ENCODE measurements at regions not wholly inside any gene's neighbourhood (a gene's known extent, or its start where the extent isn't known, plus 50 kb on each side); places are given as distances from the start of the nearest gene placed in this dataset.
A peak's percentile ranks its signal among the peaks of the same experiment; 100 is the strongest.

GRCh38 chr3:124557433-124558232 lies 172.6 kb upstream of the UMPS start:
- Histone ChIP-seq H3K36me3 (ENCODE audit: control insufficient read depth, insufficient read depth, low read length) (no peaks in the 10 kb centered on the region), H3K9me3 (ENCODE audit: control insufficient read depth, low read length) (no peaks in the 10 kb centered on the region), H3K4me3 (ENCODE audit: extremely low read depth, insufficient read depth, low read length, poor library complexity, severe bottlenecking) (no peak overlapping the region), H3K4me1 (ENCODE audit: control insufficient read depth, insufficient read depth, low read length, poor library complexity, severe bottlenecking) (peaks cover 31% of the 10 kb centered on the region), H3K27ac (ENCODE audit: low read depth, low read length, severe bottlenecking) (no peak overlapping the region)
- 85 to 88% methylated on average over 4 of the region's 5 CpGs for WGBS, 2 experiments (ENCODE audit: insufficient coverage in 2 of 2)

- H3K9me3 ChIP-seq (ENCODE audit: control insufficient read depth, low read length): no peaks in the 10 kb centered on the region
- peak overlapping the region; percentile 42 for H3K27ac ChIP-seq (ENCODE audit: low read depth, low read length, severe bottlenecking)
- peaks cover 31% of the 10 kb centered on the region for H3K4me1 ChIP-seq (ENCODE audit: control insufficient read depth, insufficient read depth, low read length, poor library complexity, severe bottlenecking)
- no peak overlapping the region for H3K4me3 ChIP-seq (ENCODE audit: extremely low read depth, insufficient read depth, low read length, poor library complexity, severe bottlenecking)
- no peaks in the 10 kb centered on the region for H3K36me3 ChIP-seq (ENCODE audit: control insufficient read depth, insufficient read depth, low read length)
- WGBS, 2 experiments (ENCODE audit: insufficient coverage in 2 of 2): 85 to 88% methylated on average over 6 to 7 of the region's 8 CpGs
These were observed 171.0 kb upstream of the UMPS start for GRCh38 chr3:124558991-124559845.

DNA sequence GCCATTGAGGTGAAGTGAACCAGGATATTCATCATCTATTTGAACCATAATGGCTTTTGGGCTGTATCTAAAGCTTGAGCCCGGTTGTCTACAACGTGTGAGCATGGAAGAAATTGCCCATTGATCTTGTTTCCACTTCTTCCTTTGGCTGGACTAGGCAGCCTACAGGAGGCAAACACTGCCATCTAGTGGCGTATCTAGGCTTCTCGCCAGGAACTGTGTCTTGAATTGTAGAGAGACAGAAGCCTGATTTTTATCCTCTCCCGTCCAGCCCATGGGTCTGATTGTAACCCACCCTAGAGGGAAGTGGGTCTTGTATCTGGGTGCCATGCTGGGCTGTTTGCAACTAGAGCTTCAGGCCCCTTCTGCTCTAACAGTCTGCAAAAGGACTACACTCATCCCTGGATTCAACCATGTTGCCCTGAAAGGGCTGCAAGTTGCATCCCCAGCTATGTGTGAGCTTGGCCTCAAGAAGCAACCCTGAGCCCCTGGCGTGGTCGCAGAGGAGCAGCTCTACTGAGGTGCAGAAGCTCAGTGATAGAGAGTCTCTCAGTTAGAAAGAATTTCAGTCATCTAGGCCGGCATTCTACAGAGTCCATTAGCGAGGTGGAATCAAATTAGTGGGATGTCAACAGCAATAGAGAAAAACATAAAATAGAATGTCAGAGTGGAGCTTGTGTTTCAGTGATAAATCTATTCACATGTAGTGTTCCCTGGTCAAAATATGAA lies 170.2 kb upstream of the UMPS start:
- no peaks in the 10 kb centered on the region for H3K9me3 ChIP-seq (ENCODE audit: control insufficient read depth, low read length)
- H3K4me3 ChIP-seq (ENCODE audit: extremely low read depth, insufficient read depth, low read length, poor library complexity, severe bottlenecking): no peak overlapping the region
- peak overlapping the region; percentile 42 for H3K27ac ChIP-seq (ENCODE audit: low read depth, low read length, severe bottlenecking)
- 44 to 56% methylated on average over 6 to 9 of the region's 9 CpGs for WGBS, 2 experiments (ENCODE audit: insufficient coverage in 2 of 2)
- no peaks in the 10 kb centered on the region for H3K36me3 ChIP-seq (ENCODE audit: control insufficient read depth, insufficient read depth, low read length)
- H3K4me1 ChIP-seq (ENCODE audit: control insufficient read depth, insufficient read depth, low read length, poor library complexity, severe bottlenecking): peaks cover 31% of the 10 kb centered on the region

DNA sequence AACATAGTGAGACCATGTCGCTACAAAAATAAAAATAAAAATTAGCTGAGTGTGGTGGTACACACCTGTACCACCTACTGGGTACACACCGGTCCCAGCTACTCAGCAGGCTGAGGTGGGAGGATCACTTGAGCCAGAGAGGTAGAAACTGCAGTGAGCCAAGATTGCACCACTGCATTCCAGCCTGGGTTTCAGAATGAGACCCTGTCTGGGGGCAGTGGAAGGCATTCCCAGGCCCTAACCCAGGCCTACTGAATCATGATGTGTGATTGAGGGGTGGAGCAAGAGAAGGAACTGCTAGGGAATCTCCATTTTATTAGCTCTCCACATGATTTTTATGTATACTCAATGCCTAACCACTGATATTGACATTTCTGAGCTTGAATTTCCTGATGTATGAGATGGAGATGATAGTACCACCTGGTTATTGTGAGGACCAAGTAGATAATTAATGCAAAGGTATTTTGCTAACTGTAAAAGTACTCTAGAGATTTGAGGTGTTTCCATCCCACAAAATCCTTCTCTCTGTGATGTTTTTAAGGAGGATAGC lies 169.5 kb upstream of the UMPS start:
- no peak overlapping the region for H3K4me3 ChIP-seq (ENCODE audit: extremely low read depth, insufficient read depth, low read length, poor library complexity, severe bottlenecking)
- no peaks in the 10 kb centered on the region for H3K9me3 ChIP-seq (ENCODE audit: control insufficient read depth, low read length)
- 86 to 95% methylated on average over 1 to 2 of the region's 2 CpGs for WGBS, 2 experiments (ENCODE audit: insufficient coverage in 2 of 2)
- no peaks in the 10 kb centered on the region for H3K36me3 ChIP-seq (ENCODE audit: control insufficient read depth, insufficient read depth, low read length)
- H3K4me1 ChIP-seq (ENCODE audit: control insufficient read depth, insufficient read depth, low read length, poor library complexity, severe bottlenecking): peaks cover 31% of the 10 kb centered on the region
- H3K27ac ChIP-seq (ENCODE audit: low read depth, low read length, severe bottlenecking): peak overlapping the region; percentile 42

DNA sequence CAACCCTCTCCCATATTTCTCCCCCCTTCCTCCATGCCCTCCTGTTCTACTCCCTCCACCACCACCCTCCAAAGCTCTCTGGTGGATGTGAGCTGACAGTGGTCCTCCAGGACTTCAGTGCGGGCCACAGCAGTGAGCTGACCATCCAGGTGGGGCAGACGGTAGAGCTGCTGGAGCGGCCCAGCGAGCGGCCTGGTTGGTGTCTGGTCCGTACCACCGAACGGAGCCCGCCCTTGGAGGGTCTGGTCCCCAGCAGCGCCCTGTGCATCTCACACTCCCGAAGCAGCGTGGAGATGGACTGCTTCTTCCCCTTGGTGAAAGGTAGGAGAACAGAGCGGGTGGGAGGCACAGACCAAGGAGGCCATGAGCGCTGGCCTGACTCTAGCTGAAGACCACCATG lies 167.5 kb upstream of the UMPS start:
- Histone ChIP-seq H3K36me3 (ENCODE audit: control insufficient read depth, insufficient read depth, low read length) (no peaks in the 10 kb centered on the region), H3K9me3 (ENCODE audit: control insufficient read depth, low read length) (no peaks in the 10 kb centered on the region), H3K27ac (ENCODE audit: low read depth, low read length, severe bottlenecking) (no peak overlapping the region), H3K4me1 (ENCODE audit: control insufficient read depth, insufficient read depth, low read length, poor library complexity, severe bottlenecking) (peaks cover 25% of the 10 kb centered on the region), H3K4me3 (ENCODE audit: extremely low read depth, insufficient read depth, low read length, poor library complexity, severe bottlenecking) (no peak overlapping the region)
- 95 to 99% methylated on average over 12 to 14 of the region's 14 CpGs for WGBS, 2 experiments (ENCODE audit: insufficient coverage in 2 of 2)

GRCh38 chr3:124563376-124563775 lies 166.9 kb upstream of the UMPS start:
- no peak overlapping the region for H3K27ac ChIP-seq (ENCODE audit: low read depth, low read length, severe bottlenecking)
- 81% methylated on average over 3 of the region's 3 CpGs; no CpG with 5 or more reads in 1 of the 2 experiments for WGBS, 2 experiments (ENCODE audit: insufficient coverage in 2 of 2)
- no peaks in the 10 kb centered on the region for H3K9me3 ChIP-seq (ENCODE audit: control insufficient read depth, low read length)
- peaks cover 23% of the 10 kb centered on the region for H3K4me1 ChIP-seq (ENCODE audit: control insufficient read depth, insufficient read depth, low read length, poor library complexity, severe bottlenecking)
- H3K4me3 ChIP-seq (ENCODE audit: extremely low read depth, insufficient read depth, low read length, poor library complexity, severe bottlenecking): no peak overlapping the region
- H3K36me3 ChIP-seq (ENCODE audit: control insufficient read depth, insufficient read depth, low read length): no peaks in the 10 kb centered on the region

DNA sequence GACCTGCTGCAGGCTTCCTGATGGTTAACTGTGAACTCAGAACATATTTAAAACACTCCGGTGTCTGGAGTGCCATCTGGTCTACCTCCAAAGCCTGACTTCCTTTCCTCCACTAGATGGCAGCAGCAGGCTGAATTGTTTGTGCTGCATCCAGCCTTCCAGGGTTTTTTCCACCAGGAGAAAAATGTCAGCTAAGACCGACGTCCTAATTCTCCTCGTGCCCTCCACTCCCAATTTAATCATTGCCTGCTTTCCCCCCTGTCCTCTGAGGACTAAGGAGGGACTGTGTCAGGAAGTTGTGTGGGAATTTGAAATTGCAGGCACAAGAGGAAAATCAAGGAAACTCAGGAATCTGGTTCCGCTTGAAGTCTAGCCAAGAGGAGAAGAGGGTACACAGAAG lies 165.2 kb upstream of the UMPS start:
- no peak overlapping the region for H3K27ac ChIP-seq (ENCODE audit: low read depth, low read length, severe bottlenecking)
- no peaks in the 10 kb centered on the region for H3K36me3 ChIP-seq (ENCODE audit: control insufficient read depth, insufficient read depth, low read length)
- peaks cover 10% of the 10 kb centered on the region for H3K4me1 ChIP-seq (ENCODE audit: control insufficient read depth, insufficient read depth, low read length, poor library complexity, severe bottlenecking)
- no peak overlapping the region for H3K4me3 ChIP-seq (ENCODE audit: extremely low read depth, insufficient read depth, low read length, poor library complexity, severe bottlenecking)
- WGBS, 2 experiments (ENCODE audit: insufficient coverage in 2 of 2): 50 to 64% methylated on average over 2 of the region's 5 CpGs
- H3K9me3 ChIP-seq (ENCODE audit: control insufficient read depth, low read length): no peaks in the 10 kb centered on the region

GRCh38 chr3:124565551-124565950 lies 164.7 kb upstream of the UMPS start:
- Histone ChIP-seq H3K27ac (ENCODE audit: low read depth, low read length, severe bottlenecking) (no peak overlapping the region), H3K36me3 (ENCODE audit: control insufficient read depth, insufficient read depth, low read length) (no peaks in the 10 kb centered on the region), H3K4me3 (ENCODE audit: extremely low read depth, insufficient read depth, low read length, poor library complexity, severe bottlenecking) (no peak overlapping the region), H3K4me1 (ENCODE audit: control insufficient read depth, insufficient read depth, low read length, poor library complexity, severe bottlenecking) (peaks cover 5% of the 10 kb centered on the region), H3K9me3 (ENCODE audit: control insufficient read depth, low read length) (no peaks in the 10 kb centered on the region)
- 82% methylated on average over 5 of the region's 6 CpGs for WGBS, 2 experiments (ENCODE audit: insufficient coverage in 2 of 2)

GRCh38 chr3:124566701-124567100 lies 163.6 kb upstream of the UMPS start:
- WGBS, 2 experiments (ENCODE audit: insufficient coverage in 2 of 2): 100% methylated on average over 1 of the region's 2 CpGs
- no peak overlapping the region for H3K4me3 ChIP-seq (ENCODE audit: extremely low read depth, insufficient read depth, low read length, poor library complexity, severe bottlenecking)
- no peaks in the 10 kb centered on the region for H3K4me1 ChIP-seq (ENCODE audit: control insufficient read depth, insufficient read depth, low read length, poor library complexity, severe bottlenecking)
- no peaks in the 10 kb centered on the region for H3K9me3 ChIP-seq (ENCODE audit: control insufficient read depth, low read length)
- H3K36me3 ChIP-seq (ENCODE audit: control insufficient read depth, insufficient read depth, low read length): no peaks in the 10 kb centered on the region
- H3K27ac ChIP-seq (ENCODE audit: low read depth, low read length, severe bottlenecking): no peak overlapping the region

GRCh38 chr3:124567179-124567578 lies 163.1 kb upstream of the UMPS start:
- WGBS, 2 experiments (ENCODE audit: insufficient coverage in 2 of 2): 60 to 100% methylated on average over 1 of the region's 1 CpG
- H3K36me3 ChIP-seq (ENCODE audit: control insufficient read depth, insufficient read depth, low read length): no peaks in the 10 kb centered on the region

More at GRCh38 chr3:124567179-124567578, 163.1 kb upstream of the UMPS start:
- H3K27ac ChIP-seq (ENCODE audit: low read depth, low read length, severe bottlenecking): no peak overlapping the region
- no peak overlapping the region for H3K4me3 ChIP-seq (ENCODE audit: extremely low read depth, insufficient read depth, low read length, poor library complexity, severe bottlenecking)
- no peaks in the 10 kb centered on the region for H3K9me3 ChIP-seq (ENCODE audit: control insufficient read depth, low read length)
- H3K4me1 ChIP-seq (ENCODE audit: control insufficient read depth, insufficient read depth, low read length, poor library complexity, severe bottlenecking): no peaks in the 10 kb centered on the region

Data from mesodermal cell (in vitro differentiated cells).